ENCODE measurements at regions not wholly inside any gene's neighbourhood (a gene's known extent, or its start where the extent isn't known, plus 50 kb on each side); places are given as distances from the start of the nearest gene placed in this dataset.

- no peak for DNase-seq (ENCODE audit: low read depth)
These were observed 794.5 kb upstream of the CELF2 start for GRCh38 chr10:10223131-10223530.

DNA sequence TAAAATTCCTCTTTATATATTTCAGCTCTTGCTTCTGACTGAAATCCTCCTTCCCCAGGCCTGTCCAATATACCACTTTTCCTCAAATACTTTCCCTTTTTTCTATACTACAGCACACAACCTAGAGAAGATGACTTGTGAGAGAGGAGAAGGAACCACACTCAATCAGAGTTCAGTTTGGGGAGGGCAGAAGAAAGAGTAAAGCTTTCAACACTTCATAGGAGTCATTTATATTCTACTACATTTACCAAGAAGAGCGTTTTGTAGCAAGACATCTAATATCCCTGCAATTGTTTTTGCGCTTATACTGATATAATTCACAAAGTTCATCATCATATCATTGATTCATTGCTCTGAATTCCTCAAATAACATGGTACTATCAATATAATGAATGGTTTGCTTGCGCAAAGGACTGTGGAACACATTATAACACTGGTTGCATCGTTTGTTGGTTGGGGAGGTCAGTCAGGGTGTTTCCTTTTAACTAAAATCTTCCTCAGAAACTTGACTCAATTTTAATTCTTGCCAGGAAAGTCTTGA lies 792.5 kb upstream of the CELF2 start:
- no peak for DNase-seq (ENCODE audit: low read depth)

DNA sequence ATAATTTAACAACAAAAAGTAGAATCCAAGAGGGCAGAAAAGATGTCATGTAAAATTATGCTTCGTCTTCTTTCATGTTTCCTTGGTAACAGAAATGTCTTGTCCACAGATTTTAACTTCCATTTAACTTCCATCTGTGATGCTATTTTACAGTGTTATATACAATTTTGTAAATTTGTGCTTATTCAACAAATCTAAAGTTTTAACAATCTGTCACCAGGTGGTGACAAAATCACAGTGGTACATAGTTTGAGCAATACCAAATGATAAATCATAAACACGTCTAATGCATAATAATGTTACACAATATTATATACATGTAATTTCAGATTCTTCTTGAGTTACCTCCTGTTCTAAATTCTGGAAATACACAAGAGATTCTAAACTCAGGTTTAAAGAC lies 784.4 kb upstream of the CELF2 start:
- DNase-seq (ENCODE audit: low read depth): no peak

GRCh38 chr10:10235003-10235402 lies 782.7 kb upstream of the CELF2 start:
- DNase-seq (ENCODE audit: low read depth): no peak

DNA sequence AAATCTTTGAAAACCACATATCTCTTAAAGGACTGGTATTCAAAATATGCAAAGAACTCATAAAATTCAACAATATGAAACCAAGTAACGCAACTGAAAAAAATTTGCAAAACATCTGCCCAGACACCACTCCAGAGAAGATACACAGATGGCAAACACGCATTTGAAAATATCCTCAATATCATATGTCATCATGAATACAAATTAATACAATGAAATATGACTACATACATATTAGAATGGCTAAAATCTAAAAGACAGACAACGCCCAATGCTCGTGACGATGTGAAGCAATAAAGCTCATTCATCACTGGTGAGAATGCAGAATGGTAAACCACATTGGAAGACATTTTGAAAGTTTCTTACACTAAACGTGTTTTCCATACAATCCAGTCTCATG lies 770.1 kb upstream of the CELF2 start:
- no peak for DNase-seq (ENCODE audit: low read depth)

- DNase-seq (ENCODE audit: low read depth): no peak
These were observed 760.8 kb upstream of the CELF2 start for GRCh38 chr10:10256860-10257259.

DNA sequence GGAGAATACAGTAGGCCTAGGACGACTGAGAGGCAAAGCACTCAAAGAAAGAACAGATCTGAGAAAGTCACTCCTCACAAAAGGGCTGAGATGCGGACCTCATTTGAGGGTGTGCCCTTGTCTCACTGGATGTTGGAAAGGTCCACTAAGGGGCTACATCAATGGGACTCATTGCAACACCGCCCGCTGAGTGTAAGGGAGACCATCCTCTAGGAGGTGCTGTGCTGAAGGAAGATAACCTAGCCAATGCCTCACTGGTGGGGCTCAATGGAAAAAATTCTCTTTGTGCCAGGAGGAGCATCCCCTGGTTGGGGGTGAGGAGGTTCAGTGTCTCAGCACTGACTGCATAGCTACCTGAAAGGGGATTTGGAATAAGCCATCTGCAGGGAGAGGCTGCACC lies 758.7 kb upstream of the CELF2 start:
- DNase-seq (ENCODE audit: low read depth): no peak

DNA sequence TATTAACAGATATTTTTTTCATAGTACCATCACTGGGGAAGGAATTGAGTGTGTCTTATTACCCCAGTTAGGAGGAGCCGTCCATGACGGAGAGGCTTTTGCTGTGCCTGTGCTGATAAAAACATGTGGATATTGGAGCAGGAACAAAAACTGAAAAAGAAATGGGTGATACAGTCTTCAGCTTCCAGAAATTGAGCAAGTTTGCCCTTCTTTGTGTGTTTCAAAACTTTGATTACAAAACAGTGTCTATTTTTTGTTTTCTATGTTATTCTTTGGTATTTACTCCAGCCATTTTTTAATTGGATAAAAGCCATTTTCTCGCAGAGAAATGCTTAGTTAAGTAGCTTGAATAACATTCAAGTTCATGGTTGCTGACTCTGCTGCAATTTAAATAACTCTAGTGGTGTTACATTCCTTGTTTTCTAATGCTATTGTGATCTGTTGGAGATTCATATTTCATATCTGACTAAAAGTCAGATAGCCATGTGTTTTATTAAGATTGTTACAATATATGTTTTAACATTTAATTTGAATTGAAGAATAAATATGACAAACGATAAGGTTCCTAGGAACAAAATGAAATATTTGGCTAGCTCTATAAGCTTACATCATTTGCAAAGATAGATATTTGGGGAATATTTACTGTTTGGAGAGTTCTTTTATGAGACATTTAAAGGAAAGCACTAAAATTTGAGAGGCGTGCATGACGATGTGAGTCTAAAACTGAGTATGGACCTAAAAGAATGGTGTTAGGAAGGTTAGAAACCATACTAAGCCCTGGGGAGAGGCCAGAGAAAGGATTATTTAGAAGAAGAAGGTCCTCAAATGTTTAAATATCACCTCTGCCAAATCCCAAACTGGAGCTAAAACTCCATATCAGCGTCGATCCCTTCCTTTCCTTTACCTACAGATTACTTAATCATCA lies 747.3 kb upstream of the CELF2 start:
- no peak for DNase-seq (ENCODE audit: low read depth)

DNA sequence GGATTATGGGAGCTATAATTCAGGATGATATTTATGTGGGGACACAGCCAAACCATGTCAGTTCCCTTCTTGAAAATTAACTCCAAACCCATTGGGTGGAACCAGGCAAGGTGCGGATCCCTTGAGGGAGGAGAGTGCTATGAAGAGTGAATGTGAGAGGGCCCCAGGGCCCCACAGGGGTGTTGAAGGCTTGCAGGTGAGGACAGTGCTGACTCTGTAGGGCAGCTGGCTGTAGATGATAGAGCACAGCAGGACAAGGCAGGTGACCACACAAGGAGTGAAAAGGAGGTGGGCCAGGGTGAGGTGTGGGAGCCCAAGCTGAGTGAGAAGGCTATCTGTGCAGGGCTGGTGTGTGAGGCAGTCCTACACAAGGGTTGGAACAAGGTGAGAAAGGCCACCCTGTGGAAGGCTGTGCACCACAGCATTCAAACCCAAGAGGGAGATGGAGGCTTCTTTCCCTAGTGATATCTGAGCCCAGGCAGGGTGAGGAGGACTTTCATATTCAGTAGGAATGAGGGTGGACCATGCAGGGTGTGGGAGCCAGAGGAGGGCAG lies 746.0 kb upstream of the CELF2 start:
- DNase-seq (ENCODE audit: low read depth): no peak

- no peak for DNase-seq (ENCODE audit: low read depth)
These were observed 744.0 kb upstream of the CELF2 start for GRCh38 chr10:10273661-10274060.

- DNase-seq (ENCODE audit: low read depth): no peak
These were observed 737.8 kb upstream of the CELF2 start for GRCh38 chr10:10279906-10280305.

DNA sequence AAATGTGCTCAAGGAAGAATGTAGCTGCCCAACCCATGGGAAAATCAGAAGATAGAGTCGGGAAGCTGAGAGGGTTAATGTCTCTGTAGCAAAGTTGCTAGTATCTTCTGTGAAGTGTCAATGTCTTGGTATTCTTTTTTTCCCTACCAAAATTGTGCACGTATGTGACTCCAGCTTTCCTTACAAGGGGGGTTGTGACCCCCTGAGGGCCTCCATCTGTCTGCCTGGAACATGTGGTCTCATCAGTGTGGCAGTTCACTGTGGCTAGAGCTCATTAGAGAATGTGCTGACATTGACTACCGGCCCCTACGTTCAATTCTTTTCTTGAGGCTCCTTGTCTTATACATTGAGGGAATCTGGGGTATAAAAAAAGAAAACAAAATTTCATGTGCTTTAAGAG lies 725.2 kb upstream of the CELF2 start:
- DNase-seq (ENCODE audit: low read depth): no peak

DNA sequence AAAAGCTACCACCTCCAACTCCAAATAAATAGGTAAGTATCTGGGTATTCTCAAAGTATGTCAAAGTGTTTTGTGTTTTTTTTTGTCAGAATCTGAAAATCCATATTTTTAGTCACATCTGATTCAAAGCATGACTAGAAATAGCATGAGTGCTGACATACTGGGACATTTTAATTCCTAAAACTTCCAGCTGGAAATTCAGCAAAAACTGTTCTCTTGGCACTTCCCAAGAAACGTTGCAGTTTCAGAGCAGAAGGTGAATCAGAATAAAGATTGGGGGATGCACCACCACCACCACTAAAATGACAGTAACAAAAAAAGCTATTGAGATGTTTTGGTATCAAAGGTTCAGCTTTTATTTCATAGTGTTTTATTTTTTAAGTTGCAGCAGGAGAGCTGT lies 724.6 kb upstream of the CELF2 start:
- no peak for DNase-seq (ENCODE audit: low read depth)

- no peak for DNase-seq (ENCODE audit: low read depth)
These were observed 724.2 kb upstream of the CELF2 start for GRCh38 chr10:10293481-10293951.

DNA sequence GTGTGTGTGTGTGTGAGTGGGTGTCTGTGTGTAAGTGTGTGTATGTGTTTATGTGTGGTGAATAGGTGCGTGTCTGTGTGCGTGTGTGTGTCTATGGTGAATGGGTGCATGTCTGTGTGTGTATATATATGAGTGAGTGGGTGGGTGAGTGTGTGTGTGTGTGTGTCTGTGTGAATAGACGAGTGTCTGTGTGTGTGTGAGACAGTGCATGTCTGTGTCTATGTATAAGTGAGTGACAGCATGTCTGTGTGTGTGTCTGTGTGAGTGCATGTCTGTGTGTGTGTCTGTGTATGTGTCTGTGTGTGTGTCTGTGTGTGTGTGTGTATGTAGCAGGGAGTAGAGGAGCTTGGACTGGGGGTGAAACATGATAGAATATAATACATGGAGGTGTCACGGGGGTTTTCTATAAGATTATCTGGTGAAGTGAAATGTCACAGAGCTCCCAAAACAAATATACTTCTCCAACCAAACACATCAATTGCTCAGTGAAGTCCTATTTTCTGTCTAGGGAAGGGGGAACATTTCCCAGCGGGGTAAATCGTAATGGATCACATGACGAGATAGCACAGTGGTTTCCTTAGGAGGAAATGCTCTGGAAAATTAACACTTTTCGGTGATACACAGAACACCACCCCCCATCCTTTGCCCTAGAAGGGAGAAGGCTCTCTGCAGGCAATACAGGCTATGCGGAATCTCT lies 723.3 kb upstream of the CELF2 start:
- no peak for DNase-seq (ENCODE audit: low read depth)

- no peak for DNase-seq (ENCODE audit: low read depth)
These were observed 722.7 kb upstream of the CELF2 start for GRCh38 chr10:10294881-10295529.

DNA sequence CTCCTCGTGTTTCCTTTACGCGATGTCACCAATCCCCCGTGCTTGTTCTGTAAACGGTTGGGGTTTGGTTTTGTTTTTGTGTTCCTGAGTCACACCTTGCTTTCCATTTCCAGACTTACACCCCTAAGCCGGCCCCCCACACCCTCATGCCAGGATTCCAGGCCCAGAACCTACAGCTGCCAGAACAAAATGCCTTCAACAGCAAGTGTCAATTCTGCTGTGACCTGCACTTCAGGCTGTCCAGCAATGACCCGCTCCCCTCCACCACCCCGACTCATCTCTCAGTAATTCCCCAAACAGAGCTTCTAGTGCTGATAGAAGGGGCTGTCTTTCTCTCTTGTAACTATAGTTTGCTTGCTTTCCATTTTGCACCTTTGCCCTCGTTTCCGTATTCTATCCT lies 722.1 kb upstream of the CELF2 start:
- DNase-seq (ENCODE audit: low read depth): no peak

- DNase-seq (ENCODE audit: low read depth): no peak
These were observed 715.0 kb upstream of the CELF2 start for GRCh38 chr10:10302689-10303088.

GRCh38 chr10:10307036-10307435 lies 710.6 kb upstream of the CELF2 start:
- DNase-seq (ENCODE audit: low read depth): no peak

DNA sequence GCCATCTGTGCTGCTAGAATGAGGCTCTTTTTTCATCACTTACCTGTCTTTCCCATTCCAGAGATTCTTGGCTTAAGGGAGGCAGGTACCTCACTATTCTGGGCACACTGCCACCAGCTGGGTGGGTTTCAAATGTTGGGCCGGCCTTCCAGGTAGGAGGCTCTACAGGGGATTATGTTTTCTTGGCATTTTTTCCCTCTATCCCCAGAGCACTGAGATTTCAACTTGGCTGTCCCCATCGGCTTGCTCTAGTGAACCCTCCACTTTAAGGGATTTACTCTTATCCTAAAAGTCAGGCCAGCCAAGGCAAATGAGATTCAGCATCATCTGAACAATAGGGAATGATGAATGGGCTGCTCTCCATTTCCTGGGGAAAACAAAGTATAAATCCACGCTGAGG lies 710.1 kb upstream of the CELF2 start:
- no peak for DNase-seq (ENCODE audit: low read depth)

DNA sequence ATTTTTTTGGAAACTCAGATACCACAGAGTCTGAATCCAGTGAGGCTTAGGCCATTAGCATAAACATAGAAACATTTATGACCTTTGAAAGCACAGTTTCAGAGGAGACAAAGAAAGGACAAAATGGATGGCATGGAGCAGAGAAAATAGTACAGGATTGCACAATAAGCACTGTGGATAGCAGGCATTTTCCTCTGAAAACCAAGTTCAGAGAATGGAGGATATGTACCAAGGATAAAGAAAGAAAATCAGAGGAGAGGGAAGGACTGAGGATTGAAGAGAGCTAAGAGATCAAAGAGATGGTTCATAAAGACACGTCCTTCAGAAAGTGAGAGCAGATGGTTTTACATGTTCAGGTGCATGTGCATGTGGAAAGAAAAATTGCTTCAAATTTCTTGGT lies 707.2 kb upstream of the CELF2 start:
- DNase-seq (ENCODE audit: low read depth): no peak

DNA sequence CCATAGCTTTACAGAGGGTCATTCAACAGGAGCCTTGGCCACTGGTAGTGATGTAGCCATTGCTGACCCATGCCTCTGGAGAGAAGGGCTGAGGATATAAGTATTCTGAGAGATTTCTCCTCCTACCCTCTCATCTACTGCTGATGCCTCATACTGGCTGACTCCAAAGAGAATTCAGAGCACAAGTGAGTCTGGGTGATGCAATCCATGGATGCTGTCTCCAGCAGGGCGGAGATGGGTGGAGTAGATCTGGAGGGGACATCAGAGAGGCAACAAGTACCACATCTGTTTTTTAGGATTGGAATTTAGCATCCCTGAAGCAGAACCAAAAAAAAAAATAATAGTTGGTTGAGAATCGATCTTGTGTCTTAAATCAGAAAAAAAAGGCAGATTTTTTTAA lies 705.7 kb upstream of the CELF2 start:
- no peak for DNase-seq (ENCODE audit: low read depth)
